ENCODE measurements at regions not wholly inside any gene's neighbourhood (a gene's known extent, or its start where the extent isn't known, plus 50 kb on each side); places are given as distances from the start of the nearest gene placed in this dataset.

- no peak for TF ChIP-seq ATF3 (IDR thresholded peaks at IDR 0.05; ENCODE audit: insufficient read depth, low read depth, low read length)
- no peak for TF ChIP-seq BACH1 (IDR thresholded peaks at IDR 0.05; ENCODE audit: low read length)
- no peak for TF ChIP-seq ASH2L (IDR thresholded peaks at IDR 0.05; ENCODE audit: low read length)
- TF ChIP-seq CHD2 (IDR thresholded peaks at IDR 0.05; ENCODE audit: low read length), result no peak
- no peak for TF ChIP-seq TEAD4 (IDR thresholded peaks at IDR 0.05; ENCODE audit: low read depth, low read length)
Measured at GRCh38 chr5:99607124-99607523, 678.3 kb upstream of the CHD1 start (continued).

Measured in H1 (cell line).